MM.1S (cell line): ENCODE measurements at regions not wholly inside any gene's neighbourhood (a gene's known extent, or its start where the extent isn't known, plus 50 kb on each side); places are given as distances from the start of the nearest gene placed in this dataset.

ENCODE experiments used
- DNase-seq: peaks from one replicate; pipeline ENCODE4 v3.0.0-alpha.2; 2015
- H2AFZ ChIP-seq: fragments of 300-600 bp; sonication (generic); 2 replicates; pipeline ENCODE4 v1.6.0; 2016; ENCODE audit warnings: antibody characterized with exemption, low read length
- H3F3A ChIP-seq: fragments of 300-600 bp; sonication (generic); 2 replicates; pipeline ENCODE4 v1.6.1; 2016; ENCODE audit warnings: mild to moderate bottlenecking, antibody characterized with exemption, low read length, moderate library complexity, mixed read lengths; ENCODE audit not compliant: insufficient read depth
- H3K27ac ChIP-seq: fragments of 300-600 bp; sonication (generic); 2 replicates; pipeline ENCODE4 v1.5.1; 2016; ENCODE audit warnings: mild to moderate bottlenecking, low read length
- H3K27me3 ChIP-seq: fragments of 300-600 bp; sonication (generic); replicated peaks from 2 replicates; pipeline ENCODE4 v1.6.0; 2016; ENCODE audit warnings: low read length; ENCODE audit not compliant: insufficient read depth
- H3K36me3 ChIP-seq: fragments of 300-600 bp; sonication (generic); replicated peaks from 2 replicates; pipeline ENCODE4 v1.6.1; 2016; ENCODE audit warnings: mild to moderate bottlenecking, low read length, mixed read lengths; ENCODE audit not compliant: insufficient read depth
- H3K4me1 ChIP-seq: fragments of 300-600 bp; sonication (generic); 2 replicates; pipeline ENCODE4 v1.6.1; 2016; ENCODE audit warnings: low read length, mixed read lengths
- H3K4me2 ChIP-seq: fragments of 300-600 bp; sonication (generic); 2 replicates; pipeline ENCODE4 v1.6.0; 2016; ENCODE audit warnings: low read depth, low read length
- H3K4me3 ChIP-seq: fragments of 300-600 bp; sonication (generic); 2 replicates; pipeline ENCODE4 v1.5.1; 2016; ENCODE audit warnings: low read length, mixed read lengths
- H3K79me2 ChIP-seq: fragments of 300-600 bp; sonication (generic); 2 replicates; pipeline ENCODE4 v1.6.1; 2016; ENCODE audit warnings: mixed run types, low read length, mixed read lengths
- H3K9ac ChIP-seq: fragments of 300-600 bp; sonication (generic); 2 replicates; pipeline ENCODE4 v1.6.1; 2016; ENCODE audit warnings: low read length, mixed read lengths
- H3K9me2 ChIP-seq: fragments of 300-600 bp; sonication (generic); replicated peaks from 2 replicates; pipeline ENCODE4 v1.6.1; 2016; ENCODE audit warnings: mild to moderate bottlenecking, low read length, mixed read lengths; ENCODE audit not compliant: insufficient read depth
- H3K9me3 ChIP-seq: fragments of 300-600 bp; sonication (generic); replicated peaks from 2 replicates; pipeline ENCODE4 v1.6.1; 2016; ENCODE audit warnings: mild to moderate bottlenecking, low read length, mixed read lengths; ENCODE audit not compliant: insufficient read depth
- H4K20me1 ChIP-seq: fragments of 300-600 bp; sonication (generic); 2 replicates; pipeline ENCODE4 v1.6.1; 2016; ENCODE audit warnings: mild to moderate bottlenecking, low read length, moderate library complexity, mixed read lengths; ENCODE audit not compliant: insufficient read depth
- CTCF ChIP-seq: fragments of 300-600 bp; sonication (generic); IDR thresholded peaks from 2 replicates; pipeline ENCODE4 v1.5.1; 2016; ENCODE audit warnings: antibody characterized with exemption, low read length, mixed read lengths
- EZH2 ChIP-seq: fragments of 300-600 bp; sonication (generic); optimal IDR thresholded peaks from 2 replicates; pipeline ENCODE3; 2017; ENCODE audit warnings: low read depth, mild to moderate bottlenecking, antibody characterized with exemption, low read length, mixed read lengths
- EZH2phosphoT487 ChIP-seq: fragments of 300-600 bp; sonication (generic); IDR thresholded peaks from 2 replicates; pipeline ENCODE4 v1.6.1; 2018; ENCODE audit warnings: antibody characterized with exemption, low read length

- no peaks in the 10 kb centered on the region for H3K79me2 ChIP-seq
- H3K27ac ChIP-seq: no peak overlapping the region
- H3K9me2 ChIP-seq: no peaks in the 10 kb centered on the region
- TF ChIP-seq EZH2: no peak
- TF ChIP-seq EZH2phosphoT487: no peak
- peak; percentile 24 for TF ChIP-seq CTCF
- no peak overlapping the region for H3K4me3 ChIP-seq
- H4K20me1 ChIP-seq: no peaks in the 10 kb centered on the region
- H3K9ac ChIP-seq: no peak overlapping the region
- no peak for DNase-seq
- no peaks in the 10 kb centered on the region for H3K9me3 ChIP-seq
- no peaks in the 10 kb centered on the region for H3K27me3 ChIP-seq
- H3F3A ChIP-seq: no peaks in the 10 kb centered on the region
- no peak overlapping the region for H2AFZ ChIP-seq
- no peaks in the 10 kb centered on the region for H3K4me1 ChIP-seq
- no peaks in the 10 kb centered on the region for H3K36me3 ChIP-seq
- no peak overlapping the region for H3K4me2 ChIP-seq
These were observed 302.0 kb upstream of the MIR17HG start for GRCh38 chr13:91045351-91046034.

GRCh38 chr13:91046715-91047327 is 300.7 kb upstream of the MIR17HG start:
- Histone ChIP-seq H3K79me2 (no peaks in the 10 kb centered on the region), H3K36me3 (no peaks in the 10 kb centered on the region), H3K4me3 (no peak overlapping the region), H3K9me3 (no peaks in the 10 kb centered on the region), H3K4me1 (no peaks in the 10 kb centered on the region), H3K4me2 (no peak overlapping the region), H3F3A (no peaks in the 10 kb centered on the region), H3K9ac (no peak overlapping the region), H3K9me2 (no peaks in the 10 kb centered on the region), H4K20me1 (no peaks in the 10 kb centered on the region), H3K27me3 (no peaks in the 10 kb centered on the region), H2AFZ (no peak overlapping the region), H3K27ac (no peak overlapping the region)
- TF ChIP-seq EZH2phosphoT487: no peak
- TF ChIP-seq EZH2: no peak
- TF ChIP-seq CTCF: no peak
- DNase-seq: no peak

- Histone ChIP-seq H3K4me3 (no peak overlapping the region), H3K9ac (no peak overlapping the region), H3K9me3 (no peaks in the 10 kb centered on the region), H2AFZ (no peak overlapping the region), H3K4me2 (no peak overlapping the region), H3K27me3 (no peaks in the 10 kb centered on the region), H4K20me1 (no peaks in the 10 kb centered on the region), H3K27ac (no peak overlapping the region), H3K4me1 (no peaks in the 10 kb centered on the region), H3K79me2 (no peaks in the 10 kb centered on the region), H3K9me2 (no peaks in the 10 kb centered on the region), H3K36me3 (no peaks in the 10 kb centered on the region), H3F3A (no peaks in the 10 kb centered on the region)
- no peak for DNase-seq
- no peak for TF ChIP-seq CTCF
- no peak for TF ChIP-seq EZH2phosphoT487
These were observed 296.5 kb upstream of the MIR17HG start for GRCh38 chr13:91050970-91051369.
